KOPT-K1 (cell line): ENCODE measurements at regions not wholly inside any gene's neighbourhood (a gene's known extent, or its start where the extent isn't known, plus 50 kb on each side); places are given as distances from the start of the nearest gene placed in this dataset.
"Not testable (repeated sequence)": the region's sequence is repeated elsewhere in the genome, so short reads cannot be mapped to it uniquely, and the experiment has no call there.

Experiments used
- H3K27ac ChIP-seq: fragments of 200-600 bp; sonication (generic); 2 replicates; pipeline ENCODE4 v1.5.1; 2016; ENCODE audit warnings: antibody characterized with exemption, mild to moderate bottlenecking, low read depth, low read length; ENCODE audit not compliant: poor library complexity, severe bottlenecking
- H3K36me3 ChIP-seq: fragments of 200-600 bp; sonication (generic); 2 replicates; pipeline ENCODE4 v1.5.1; 2017; ENCODE audit warnings: antibody characterized with exemption, mild to moderate bottlenecking, low read length, moderate library complexity; ENCODE audit not compliant: insufficient read depth
- H3K9me3 ChIP-seq: fragments of 200-600 bp; sonication (generic); 2 replicates; pipeline ENCODE4 v1.5.1; 2017; ENCODE audit warnings: antibody characterized with exemption, low read length, mild to moderate bottlenecking; ENCODE audit not compliant: insufficient read depth, poor library complexity, severe bottlenecking

DNA sequence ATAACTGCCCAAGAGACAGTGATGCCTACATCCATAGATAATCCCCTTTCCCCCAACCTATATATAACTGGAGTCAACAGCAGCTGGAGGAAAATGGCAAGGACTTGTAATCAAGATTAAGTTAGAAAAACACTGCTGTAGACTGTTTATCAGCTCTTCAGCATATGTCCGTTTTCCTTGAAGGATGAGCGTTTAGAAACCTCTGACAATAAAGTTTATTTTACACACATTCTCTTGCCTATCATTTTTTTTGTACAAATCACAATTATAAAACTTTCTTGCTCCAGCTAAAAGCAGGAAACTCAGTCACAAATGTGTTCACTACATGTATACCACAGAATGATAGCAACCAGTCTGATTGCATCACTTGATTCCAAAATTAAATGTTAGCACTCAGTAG is 50.8 kb downstream of the PPIAL4G start:
- not testable (repeated sequence) for H3K9me3 ChIP-seq, H3K27ac ChIP-seq, H3K36me3 ChIP-seq

DNA sequence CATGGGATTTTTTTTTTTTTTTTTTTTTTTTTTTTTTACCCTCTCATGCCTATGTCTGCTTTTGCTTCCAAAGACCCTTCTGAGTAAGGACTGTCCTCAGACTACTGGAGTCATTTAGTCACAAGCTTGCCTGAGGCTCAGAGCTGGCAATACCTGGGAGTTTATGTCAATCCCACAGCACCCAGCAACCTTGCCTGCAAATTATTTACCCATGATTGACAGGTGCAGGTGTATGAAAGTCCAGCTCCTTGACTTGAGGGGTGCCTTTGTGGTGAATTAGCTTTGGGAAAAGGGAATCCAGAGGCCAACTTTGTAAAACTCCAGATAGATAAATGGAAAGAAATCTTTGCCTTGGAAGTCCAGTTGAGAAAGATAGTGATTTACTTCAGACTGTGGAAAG is 53.2 kb downstream of the PPIAL4G start:
- not testable (repeated sequence) for H3K36me3 ChIP-seq, H3K9me3 ChIP-seq, H3K27ac ChIP-seq

DNA sequence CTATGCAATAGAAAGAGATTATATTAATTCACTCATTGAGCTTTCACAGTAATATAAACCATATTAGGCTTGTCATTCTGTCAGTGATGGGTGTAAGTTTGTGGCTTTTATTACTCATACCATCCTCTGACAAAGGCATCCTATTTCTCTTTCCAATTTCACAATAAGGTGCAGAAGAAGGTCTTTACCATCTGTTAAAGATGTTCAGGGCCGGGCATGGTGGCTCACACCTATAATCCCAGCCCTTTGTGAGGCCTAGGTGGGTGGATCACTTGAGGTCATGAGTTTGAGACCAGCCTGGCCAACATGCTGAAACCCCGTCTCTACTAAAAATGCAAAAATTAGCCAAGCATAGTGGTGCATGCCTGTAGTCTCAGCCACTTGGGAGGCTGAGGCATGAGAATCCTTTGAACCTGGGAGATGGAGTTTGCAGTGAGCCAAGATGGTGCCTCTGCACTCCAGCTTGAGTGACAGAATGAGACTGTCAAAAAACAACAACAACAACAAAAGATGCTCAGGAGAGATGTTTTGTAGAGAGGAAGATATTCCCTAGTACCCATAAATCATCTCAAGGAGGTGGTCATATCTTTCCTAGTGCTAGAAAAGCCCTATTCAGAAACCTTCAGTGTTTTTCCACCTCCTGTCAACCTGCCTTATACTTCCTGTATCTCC is 56.0 kb downstream of the PPIAL4G start:
- H3K27ac ChIP-seq, H3K9me3 ChIP-seq: not testable (repeated sequence)

DNA sequence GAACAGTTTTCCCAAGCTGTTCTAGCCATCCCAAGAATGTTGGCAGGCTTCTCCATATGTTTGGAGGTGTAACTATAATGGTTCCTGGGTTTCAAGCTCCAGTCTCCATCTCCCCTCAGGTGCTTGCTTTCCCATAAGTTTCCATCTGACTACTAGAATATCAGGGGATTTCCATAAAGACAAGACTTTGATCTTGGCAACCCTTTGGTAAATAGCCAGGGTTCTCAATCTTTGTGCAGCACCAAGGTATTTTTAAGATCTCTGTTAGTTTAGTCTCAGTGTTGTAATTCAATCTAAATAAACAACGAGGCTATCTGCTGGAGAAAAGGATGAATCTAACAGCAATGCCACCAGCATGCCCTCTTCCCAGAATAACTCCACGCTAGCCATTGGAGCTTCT is 56.7 kb downstream of the PPIAL4G start:
- not testable (repeated sequence) for H3K36me3 ChIP-seq, H3K27ac ChIP-seq, H3K9me3 ChIP-seq

More for the DNA sequence above, 56.0 kb downstream of the PPIAL4G start:
- not testable (repeated sequence) for H3K36me3 ChIP-seq

DNA sequence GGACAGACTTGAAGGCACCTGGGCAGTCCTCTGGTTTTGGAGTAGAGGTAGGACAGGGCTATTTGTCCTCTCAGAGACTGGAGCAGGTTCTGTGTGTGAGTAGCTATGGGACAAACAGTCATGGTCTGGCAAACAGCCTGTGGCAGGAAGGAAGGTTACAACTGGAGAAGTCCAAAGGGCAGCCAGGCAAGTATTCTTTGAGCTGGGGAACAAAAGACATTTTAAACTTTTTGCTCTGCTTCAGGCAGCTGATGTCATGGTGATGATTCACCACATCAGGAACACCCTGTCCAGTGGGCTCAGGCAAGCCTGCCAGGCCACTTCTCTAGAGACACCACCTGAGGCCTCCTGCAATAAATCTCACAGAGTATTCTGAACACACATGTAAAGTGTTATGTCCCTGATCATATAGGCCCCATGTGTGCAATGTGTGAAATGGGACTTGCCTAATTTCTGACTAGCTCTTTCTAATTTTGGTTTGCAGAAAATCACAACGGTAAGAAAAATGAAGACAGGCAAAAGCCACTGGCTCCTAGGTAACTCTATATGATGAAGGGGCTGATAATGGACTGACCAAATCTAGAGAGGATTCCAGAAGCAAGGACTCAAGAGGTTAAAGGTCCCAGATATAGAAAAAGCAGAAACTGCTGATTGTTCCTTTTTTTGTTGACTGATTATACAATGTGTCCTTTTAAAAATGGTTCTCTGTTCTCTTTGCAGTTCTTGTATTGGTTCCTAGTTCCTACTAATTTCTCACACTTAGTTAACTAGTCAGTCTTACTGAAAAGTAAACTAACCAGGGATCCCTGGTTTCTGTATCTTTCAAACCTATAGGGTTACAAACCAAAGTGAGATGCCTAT is 58.7 kb downstream of the PPIAL4G start:
- H3K9me3 ChIP-seq: not testable (repeated sequence)

DNA sequence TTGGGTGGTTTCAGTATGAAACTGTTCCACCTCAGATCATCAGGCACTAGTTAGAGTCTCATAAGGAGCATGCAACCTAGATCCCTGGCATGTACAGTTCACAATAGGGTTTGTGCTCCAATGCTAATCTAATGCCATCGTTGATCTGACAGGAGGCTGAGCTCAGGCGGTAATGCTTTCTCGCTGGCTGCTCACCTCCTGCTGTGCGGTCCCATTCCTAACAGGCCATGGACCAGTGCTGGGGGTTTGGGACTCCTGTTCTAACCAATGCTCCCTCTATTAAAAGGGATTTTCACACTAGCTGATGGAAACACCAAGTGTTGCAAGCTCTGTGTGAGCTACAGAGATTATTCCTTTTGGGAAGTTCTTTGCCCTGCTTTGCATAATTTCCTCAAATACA is 60.2 kb downstream of the PPIAL4G start:
- H3K36me3 ChIP-seq, H3K27ac ChIP-seq, H3K9me3 ChIP-seq: not testable (repeated sequence)

More for the DNA sequence above, 58.7 kb downstream of the PPIAL4G start:
- not testable (repeated sequence) for H3K36me3 ChIP-seq, H3K27ac ChIP-seq

DNA sequence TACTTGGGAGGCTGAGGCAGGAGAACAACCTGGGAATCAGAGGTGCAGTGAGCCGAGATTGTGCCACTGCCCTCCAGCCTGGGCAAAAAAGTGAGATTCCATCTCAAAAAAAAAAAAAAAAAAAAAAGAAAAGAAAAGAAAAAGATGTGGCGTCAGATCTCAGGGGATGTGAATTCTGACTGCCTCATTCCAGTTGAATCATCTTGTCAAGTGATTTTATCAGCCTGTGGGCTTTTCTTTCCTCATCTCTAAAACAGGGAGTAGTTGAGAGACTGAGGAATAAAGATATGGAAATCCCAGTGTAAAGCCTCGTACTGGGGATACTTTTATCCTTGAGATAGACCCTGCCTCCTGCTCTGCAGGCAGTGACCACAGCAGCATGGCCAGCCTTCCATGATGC is 65.9 kb downstream of the PPIAL4G start:
- not testable (repeated sequence) for H3K36me3 ChIP-seq, H3K27ac ChIP-seq, H3K9me3 ChIP-seq

DNA sequence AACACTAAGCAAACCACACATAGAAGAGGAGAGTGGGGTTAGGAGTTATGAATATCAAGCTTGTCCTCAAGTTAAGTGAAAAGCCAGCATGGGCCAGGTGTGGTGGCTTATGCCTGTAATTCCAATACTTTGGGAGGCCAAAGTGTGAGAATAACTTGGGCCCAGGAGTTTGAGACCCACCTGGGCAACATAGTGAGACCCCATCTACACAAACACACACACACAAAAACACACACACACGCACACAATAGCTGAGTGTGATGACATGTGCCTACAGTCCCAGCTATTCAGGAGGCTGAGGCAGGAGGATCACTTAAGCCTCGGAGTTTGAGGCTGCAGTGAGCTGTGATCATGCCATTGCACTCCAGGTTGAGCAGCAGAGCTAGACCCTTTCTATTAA is 69.7 kb downstream of the PPIAL4G start:
- H3K9me3 ChIP-seq, H3K36me3 ChIP-seq, H3K27ac ChIP-seq: not testable (repeated sequence)

DNA sequence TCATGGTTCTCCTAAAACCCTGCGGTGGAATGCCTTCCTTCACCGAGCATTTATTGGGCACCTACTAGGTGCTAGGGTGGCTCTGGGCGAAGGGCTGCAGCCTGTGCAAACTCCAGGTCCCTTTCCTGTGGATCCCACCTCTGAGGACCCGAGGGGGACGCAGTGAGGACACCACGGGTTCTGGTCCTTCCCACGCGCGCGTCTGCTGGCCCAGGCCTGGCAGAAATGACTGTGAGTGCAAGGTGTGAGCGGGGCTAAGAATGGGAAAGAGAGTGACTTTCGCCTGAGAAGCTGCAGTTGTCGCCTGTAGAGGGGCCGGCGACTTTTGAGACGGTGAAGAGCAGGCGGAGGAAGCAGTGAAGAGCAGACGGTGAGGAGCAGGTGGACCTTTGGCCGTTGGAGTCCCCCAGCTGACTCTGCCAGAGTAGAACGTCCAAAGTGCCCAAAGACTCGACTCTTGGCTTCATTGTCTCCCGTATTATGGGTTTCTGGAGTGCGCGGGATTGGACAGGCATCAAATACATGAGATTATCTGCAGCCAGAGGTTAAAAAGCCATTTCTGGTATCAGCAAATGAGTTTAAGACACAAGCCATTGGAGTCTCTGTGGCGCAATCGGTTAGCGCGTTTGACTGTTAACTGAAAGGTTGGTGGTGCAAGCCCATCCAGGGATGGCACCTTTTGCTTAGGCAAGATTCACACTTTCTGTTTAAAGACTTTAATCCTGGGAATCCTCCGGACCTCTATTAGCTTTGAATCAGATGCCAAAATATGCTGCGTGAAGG is 78.1 kb downstream of the PPIAL4G start:
- not testable (repeated sequence) for H3K9me3 ChIP-seq, H3K36me3 ChIP-seq

DNA sequence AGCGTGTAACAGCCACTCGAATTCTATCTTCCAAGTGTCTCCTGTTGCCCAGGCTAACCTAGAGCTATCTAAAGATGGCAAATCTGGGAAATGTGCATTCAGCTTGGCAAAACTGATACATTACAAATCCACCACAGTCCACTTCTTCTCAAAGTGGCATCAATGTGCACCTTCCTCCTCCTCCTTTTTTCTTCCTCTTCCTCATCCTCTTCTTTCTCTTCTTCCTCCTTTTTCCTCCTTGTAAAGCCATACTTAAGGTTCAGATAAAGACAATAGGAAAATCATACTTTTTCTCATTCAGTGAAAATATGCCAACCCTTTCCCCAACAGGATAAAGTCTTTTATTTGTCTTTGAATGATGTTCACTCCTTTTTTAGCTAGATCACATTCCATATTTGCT is 79.2 kb downstream of the PPIAL4G start:
- H3K9me3 ChIP-seq, H3K36me3 ChIP-seq, H3K27ac ChIP-seq: not testable (repeated sequence)

More for the DNA sequence above, 78.1 kb downstream of the PPIAL4G start:
- H3K27ac ChIP-seq: not testable (repeated sequence)

DNA sequence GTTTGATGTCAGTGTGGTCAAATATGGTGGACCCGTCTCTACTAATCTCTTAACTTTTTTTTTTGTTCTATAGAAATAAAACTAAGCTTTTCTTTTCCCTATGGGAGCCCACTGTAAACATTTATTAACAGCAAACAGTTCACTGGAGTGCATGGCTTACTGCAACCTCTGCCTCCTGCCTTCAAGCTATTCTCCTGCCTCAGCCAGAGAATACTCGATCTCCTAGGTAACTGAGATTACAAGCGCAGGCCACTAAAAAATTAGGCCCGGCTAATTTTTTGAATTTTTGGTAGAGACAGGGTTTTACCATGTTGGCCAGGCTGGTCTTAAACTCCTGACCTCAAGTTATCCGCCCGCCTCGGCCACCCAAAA is 80.0 kb downstream of the PPIAL4G start:
- peak overlapping the region; percentile 83 for H3K27ac ChIP-seq
- not testable (repeated sequence) for H3K9me3 ChIP-seq, H3K36me3 ChIP-seq

DNA sequence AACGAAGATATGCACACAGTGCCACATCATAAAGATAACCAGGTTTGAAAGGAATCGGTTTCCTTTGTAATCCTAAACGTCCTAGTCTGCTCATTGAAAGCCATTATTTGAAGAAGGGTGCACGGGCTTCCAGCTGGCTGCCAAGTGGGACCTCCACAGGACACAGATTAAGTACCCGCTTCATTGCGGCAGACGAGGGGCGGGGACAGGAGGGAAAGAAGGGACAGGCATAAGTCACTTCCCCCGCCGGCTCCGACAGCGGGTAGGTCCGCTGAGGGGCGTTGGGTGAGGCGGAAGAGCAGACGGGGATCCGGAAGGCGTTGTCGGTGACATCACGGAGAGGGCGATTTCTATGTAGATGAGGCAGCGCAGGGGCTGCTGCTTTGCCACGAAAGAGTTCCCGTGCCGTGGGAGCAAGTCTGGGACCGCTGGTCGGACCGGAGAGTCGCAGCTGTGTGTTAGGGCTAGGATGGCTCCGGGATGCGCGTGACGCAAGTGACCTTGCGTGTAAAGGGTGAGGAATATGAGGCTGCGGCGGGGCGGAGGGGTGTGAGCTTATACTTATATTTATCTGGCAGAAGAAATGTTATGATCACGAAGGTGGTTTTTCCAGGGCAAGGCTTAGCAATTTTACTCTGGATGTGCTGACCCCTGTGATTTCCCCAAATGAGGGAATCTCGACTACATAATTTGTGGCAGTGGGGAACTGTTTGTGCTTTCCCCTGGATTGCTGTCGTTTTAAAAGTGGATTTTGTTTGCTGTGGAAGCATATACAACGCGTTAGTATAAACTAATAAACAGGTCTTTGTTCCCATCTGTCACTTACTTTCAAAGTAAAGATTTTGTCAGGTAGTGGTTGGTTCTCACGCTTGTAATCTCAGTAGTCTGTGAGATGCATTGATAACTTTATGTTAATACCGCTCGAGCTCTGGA is 80.7 kb downstream of the PPIAL4G start:
- peak overlapping the region; percentile 83 for H3K27ac ChIP-seq

DNA sequence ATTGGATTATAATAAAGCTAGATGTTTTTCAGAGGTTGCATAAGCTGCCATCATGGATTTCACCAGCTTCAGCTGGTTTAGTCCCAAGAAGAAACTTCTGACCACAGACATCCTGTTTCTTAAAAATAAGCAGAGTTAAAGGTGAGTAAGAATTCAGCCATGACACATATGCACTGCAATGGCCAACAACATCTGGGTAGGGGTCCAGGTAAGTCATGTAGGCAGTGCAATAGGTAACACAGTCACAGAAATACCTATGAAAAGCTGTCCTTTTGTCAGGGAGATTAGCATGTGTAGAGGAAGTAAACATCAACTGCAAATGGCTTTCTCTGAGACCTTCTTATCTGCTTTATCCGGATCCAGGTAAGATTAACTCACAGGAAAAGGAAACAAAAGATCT is 85.6 kb downstream of the PPIAL4G start:
- not testable (repeated sequence) for H3K9me3 ChIP-seq, H3K36me3 ChIP-seq
- H3K27ac ChIP-seq: peak overlapping the region; percentile 55

More for the DNA sequence above, 80.7 kb downstream of the PPIAL4G start:
- H3K9me3 ChIP-seq, H3K36me3 ChIP-seq: not testable (repeated sequence)

DNA sequence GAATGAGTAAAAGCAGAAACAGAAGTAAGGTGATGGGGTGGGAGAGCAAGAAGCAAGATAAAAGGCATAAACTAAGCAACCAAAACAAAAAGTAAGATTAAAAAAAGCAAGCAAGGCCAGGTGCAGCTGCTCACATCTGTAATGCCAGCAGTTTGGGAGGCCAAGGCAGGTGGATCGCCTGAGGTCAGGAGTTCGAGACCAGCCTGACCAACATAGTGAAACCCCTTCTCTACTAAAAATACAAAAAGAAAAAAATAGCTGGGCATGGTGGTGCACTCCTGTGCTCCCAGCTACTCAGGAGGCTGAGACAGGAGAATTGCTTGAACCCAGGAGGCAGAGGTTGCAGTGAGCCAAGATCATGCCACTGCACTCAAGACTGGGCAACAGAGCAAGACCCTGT is 90.6 kb downstream of the PPIAL4G start:
- H3K27ac ChIP-seq, H3K36me3 ChIP-seq, H3K9me3 ChIP-seq: not testable (repeated sequence)

DNA sequence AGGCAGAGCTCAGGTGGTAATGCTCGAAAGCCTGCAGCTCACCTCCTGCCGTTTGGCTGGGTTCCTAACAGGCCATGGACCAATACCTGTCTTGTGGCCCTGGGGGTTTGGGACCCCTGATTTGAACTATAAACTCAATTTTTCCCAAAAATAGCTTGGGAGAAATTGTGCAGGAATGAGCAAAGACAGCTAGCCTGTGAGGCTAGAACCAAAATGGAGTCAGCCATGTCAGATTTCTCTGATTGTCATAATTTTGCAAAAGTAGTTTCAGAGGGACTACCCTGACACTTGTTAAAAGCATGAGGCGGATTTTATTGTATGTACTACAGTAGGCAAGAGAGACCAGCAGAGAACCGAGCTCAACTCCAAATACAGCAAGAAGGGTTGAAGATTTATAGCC is 91.8 kb downstream of the PPIAL4G start:
- H3K9me3 ChIP-seq, H3K36me3 ChIP-seq, H3K27ac ChIP-seq: not testable (repeated sequence)
